ENCODE measurements at regions not wholly inside any gene's neighbourhood (a gene's known extent, or its start where the extent isn't known, plus 50 kb on each side); places are given as distances from the start of the nearest gene placed in this dataset.

GRCh38 chr22:48975316-48975741, 852.3 kb downstream of the BRD1 start:
- TF ChIP-seq CTCF (IDR thresholded peaks at IDR 0.05; ENCODE audit: insufficient read depth, low read length) (no peak), GABPA (IDR thresholded peaks at IDR 0.05; ENCODE audit: low read depth) (no peak), REST (IDR thresholded peaks at IDR 0.05; ENCODE audit: insufficient replicate concordance, low read depth) (no peak)

All from HL-60 (cell line).